ENCODE measurements at regions not wholly inside any gene's neighbourhood (a gene's known extent, or its start where the extent isn't known, plus 50 kb on each side); places are given as distances from the start of the nearest gene placed in this dataset.

- TF ChIP-seq BACH2 (CRISPR knock-in tag; IDR thresholded peaks at IDR 0.05; ENCODE audit: borderline replicate concordance), result no peak
- no peak for TF ChIP-seq PATZ1 (CRISPR knock-in tag; IDR thresholded peaks at IDR 0.05; ENCODE audit: borderline replicate concordance)
- TF ChIP-seq ZNF565 (CRISPR knock-in tag; conservative IDR thresholded peaks at IDR 0.05; ENCODE audit: low read depth), result no peak
- TF ChIP-seq RARB (CRISPR knock-in tag; IDR thresholded peaks at IDR 0.05), result no peak
- TF ChIP-seq, protein P1, sequence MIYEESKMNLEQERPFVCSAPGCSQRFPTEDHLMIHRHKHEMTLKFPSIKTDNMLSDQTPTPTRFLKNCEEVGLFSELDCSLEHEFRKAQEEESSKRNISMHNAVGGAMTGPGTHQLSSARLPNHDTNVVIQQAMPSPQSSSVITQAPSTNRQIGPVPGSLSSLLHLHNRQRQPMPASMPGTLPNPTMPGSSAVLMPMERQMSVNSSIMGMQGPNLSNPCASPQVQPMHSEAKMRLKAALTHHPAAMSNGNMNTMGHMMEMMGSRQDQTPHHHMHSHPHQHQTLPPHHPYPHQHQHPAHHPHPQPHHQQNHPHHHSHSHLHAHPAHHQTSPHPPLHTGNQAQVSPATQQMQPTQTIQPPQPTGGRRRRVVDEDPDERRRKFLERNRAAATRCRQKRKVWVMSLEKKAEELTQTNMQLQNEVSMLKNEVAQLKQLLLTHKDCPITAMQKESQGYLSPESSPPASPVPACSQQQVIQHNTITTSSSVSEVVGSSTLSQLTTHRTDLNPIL (CRISPR knock-in tag; IDR thresholded peaks at IDR 0.05; ENCODE audit: low read depth), result no peak
- no peak for TF ChIP-seq GLIS3 (CRISPR knock-in tag; IDR thresholded peaks at IDR 0.05)
- no peak for TF ChIP-seq SNAI2 (CRISPR knock-in tag; IDR thresholded peaks at IDR 0.05)
- TF ChIP-seq OSR1 (CRISPR knock-in tag; IDR thresholded peaks at IDR 0.05), result no peak
- TF ChIP-seq ZFP30 (CRISPR knock-in tag; IDR thresholded peaks at IDR 0.05), result no peak
- TF ChIP-seq ISL1 (CRISPR knock-in tag; IDR thresholded peaks at IDR 0.05), result no peak
- no peak for TF ChIP-seq PPARA (CRISPR knock-in tag; IDR thresholded peaks at IDR 0.05; ENCODE audit: borderline replicate concordance)
- TF ChIP-seq TCF4 (CRISPR knock-in tag; IDR thresholded peaks at IDR 0.05; ENCODE audit: borderline replicate concordance), result no peak
- no peak for TF ChIP-seq ZNF8 (CRISPR knock-in tag; IDR thresholded peaks at IDR 0.05)
- TF ChIP-seq ZNF70 (CRISPR knock-in tag; IDR thresholded peaks at IDR 0.05), result no peak
- no peak for TF ChIP-seq POU6F1 (CRISPR knock-in tag; IDR thresholded peaks at IDR 0.05; ENCODE audit: borderline replicate concordance, low read depth)
- TF ChIP-seq ESRRG (CRISPR knock-in tag; IDR thresholded peaks at IDR 0.05), result no peak
- TF ChIP-seq TOX (CRISPR knock-in tag; IDR thresholded peaks at IDR 0.05; ENCODE audit: borderline replicate concordance), result no peak
- no peak for ATAC-seq
Measured at GRCh38 chr2:15771124-15771523, 169.2 kb upstream of the MYCN start.

- TF ChIP-seq POU6F1 (CRISPR knock-in tag; IDR thresholded peaks at IDR 0.05; ENCODE audit: borderline replicate concordance, low read depth), result no peak
- TF ChIP-seq CSDC2 (CRISPR knock-in tag; IDR thresholded peaks at IDR 0.05), result no peak
- TF ChIP-seq ISL1 (CRISPR knock-in tag; IDR thresholded peaks at IDR 0.05), result no peak
- TF ChIP-seq BACH2 (CRISPR knock-in tag; IDR thresholded peaks at IDR 0.05; ENCODE audit: borderline replicate concordance), result no peak
- no peak for TF ChIP-seq ZNF8 (CRISPR knock-in tag; IDR thresholded peaks at IDR 0.05)
- no peak for TF ChIP-seq SNAI2 (CRISPR knock-in tag; IDR thresholded peaks at IDR 0.05)
- TF ChIP-seq ZFP3 (CRISPR knock-in tag; IDR thresholded peaks at IDR 0.05), result no peak
- no peak for TF ChIP-seq ARNTL (CRISPR knock-in tag; IDR thresholded peaks at IDR 0.05; ENCODE audit: borderline replicate concordance, low read depth)
- no peak for TF ChIP-seq ESRRG (CRISPR knock-in tag; IDR thresholded peaks at IDR 0.05)
- TF ChIP-seq ZNF565 (CRISPR knock-in tag; conservative IDR thresholded peaks at IDR 0.05; ENCODE audit: low read depth), result no peak
- no peak for TF ChIP-seq GLIS3 (CRISPR knock-in tag; IDR thresholded peaks at IDR 0.05)
- no peak for TF ChIP-seq OSR1 (CRISPR knock-in tag; IDR thresholded peaks at IDR 0.05)
- ATAC-seq, result no peak
Measured at GRCh38 chr2:15772086-15772595, 168.2 kb upstream of the MYCN start.

DNA sequence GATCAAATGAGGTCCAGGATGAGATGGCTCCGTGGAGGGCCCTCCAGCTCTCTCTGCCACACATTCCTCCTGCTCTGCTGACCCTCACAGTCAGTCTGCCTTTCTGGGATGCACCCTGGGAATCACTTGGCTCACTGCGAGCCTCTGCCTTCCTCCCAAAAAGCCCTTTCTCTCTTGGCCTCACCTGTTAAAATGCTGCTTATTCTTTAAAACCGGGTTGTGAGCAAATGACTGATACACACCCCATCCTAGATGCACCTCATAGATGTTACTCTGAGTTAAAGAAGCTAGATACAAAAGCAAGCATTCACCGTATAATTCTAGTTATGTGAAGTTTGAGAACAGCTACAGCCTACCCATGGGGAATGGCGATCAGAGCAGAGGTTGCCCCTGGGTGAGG, 167.7 kb upstream of the MYCN start:
- no peak for TF ChIP-seq ZFP30 (CRISPR knock-in tag; IDR thresholded peaks at IDR 0.05)
- no peak for TF ChIP-seq ZNF8 (CRISPR knock-in tag; IDR thresholded peaks at IDR 0.05)
- TF ChIP-seq ZNF565 (CRISPR knock-in tag; conservative IDR thresholded peaks at IDR 0.05; ENCODE audit: low read depth), result no peak
- no peak for TF ChIP-seq OSR1 (CRISPR knock-in tag; IDR thresholded peaks at IDR 0.05)
- TF ChIP-seq TSHZ2 (CRISPR knock-in tag; IDR thresholded peaks at IDR 0.05), result no peak
- TF ChIP-seq PPARA (CRISPR knock-in tag; IDR thresholded peaks at IDR 0.05; ENCODE audit: borderline replicate concordance), result no peak
- TF ChIP-seq TOX (CRISPR knock-in tag; IDR thresholded peaks at IDR 0.05; ENCODE audit: borderline replicate concordance), result no peak
- no peak for TF ChIP-seq SNAI2 (CRISPR knock-in tag; IDR thresholded peaks at IDR 0.05)
- no peak for TF ChIP-seq ZFP3 (CRISPR knock-in tag; IDR thresholded peaks at IDR 0.05)
- TF ChIP-seq ZC3H10 (CRISPR knock-in tag; IDR thresholded peaks at IDR 0.05), result no peak
- TF ChIP-seq ESRRG (CRISPR knock-in tag; IDR thresholded peaks at IDR 0.05), result no peak
- TF ChIP-seq TCF4 (CRISPR knock-in tag; IDR thresholded peaks at IDR 0.05; ENCODE audit: borderline replicate concordance), result no peak
- no peak for TF ChIP-seq CSDC2 (CRISPR knock-in tag; IDR thresholded peaks at IDR 0.05)
- no peak for TF ChIP-seq GLIS3 (CRISPR knock-in tag; IDR thresholded peaks at IDR 0.05)
- ATAC-seq, result no peak
